HG02678 (cell line): ENCODE measurements at regions not wholly inside any gene's neighbourhood (a gene's known extent, or its start where the extent isn't known, plus 50 kb on each side); places are given as distances from the start of the nearest gene placed in this dataset.

Source experiments
- ATAC-seq: cut with Tn5 transposase; IDR thresholded peaks from one replicate; pipeline ENCODE4 v1.9.1; 2021; ENCODE audit warnings: mild to moderate bottlenecking, moderate library complexity; ENCODE audit not compliant: unreplicated experiment

DNA sequence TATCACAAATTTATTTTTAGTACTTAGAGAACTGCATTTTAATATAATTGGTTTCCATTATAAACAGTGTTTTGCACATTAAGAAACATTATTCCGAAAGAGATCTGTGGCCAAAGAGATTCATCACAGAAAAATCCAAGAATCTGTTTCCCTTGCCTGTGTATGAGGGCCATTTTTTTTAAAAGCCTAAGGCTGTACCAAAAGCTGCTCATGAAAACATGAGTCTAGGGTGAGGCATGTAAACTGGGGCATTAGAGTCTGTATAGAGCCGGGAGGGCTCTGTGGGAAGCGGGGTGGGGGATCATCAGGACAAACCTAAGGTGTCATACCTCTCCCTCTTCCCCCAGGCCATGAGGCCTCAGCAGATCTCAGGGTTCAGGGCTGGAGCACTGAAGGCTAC is 223.8 kb downstream of the FBXO15 start:
- no peak for ATAC-seq

GRCh38 chr18:73920033-73920432 is 227.6 kb downstream of the FBXO15 start:
- no peak for ATAC-seq

DNA sequence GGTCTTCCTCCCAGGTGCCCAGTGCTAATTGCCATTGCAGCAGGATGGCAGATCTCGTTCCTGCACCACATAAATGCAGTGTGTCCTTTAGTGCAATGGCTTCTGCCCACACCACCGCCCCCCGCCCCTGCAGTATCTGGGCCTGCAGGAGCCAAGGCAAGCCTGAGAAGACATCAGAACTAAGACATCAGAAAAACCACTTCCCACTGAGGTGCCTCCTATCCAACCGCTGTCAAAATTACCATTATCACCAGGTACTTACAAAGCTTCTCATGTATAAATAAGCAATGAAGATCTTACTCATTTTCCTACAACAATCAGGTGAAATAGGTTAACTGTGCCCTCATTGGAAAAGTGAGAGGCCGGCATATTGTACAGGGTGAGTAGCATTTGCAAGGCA is 228.8 kb downstream of the FBXO15 start:
- ATAC-seq, result no peak

- ATAC-seq, result no peak
Measured at GRCh38 chr18:73917046-73917445, 230.6 kb downstream of the FBXO15 start.

DNA sequence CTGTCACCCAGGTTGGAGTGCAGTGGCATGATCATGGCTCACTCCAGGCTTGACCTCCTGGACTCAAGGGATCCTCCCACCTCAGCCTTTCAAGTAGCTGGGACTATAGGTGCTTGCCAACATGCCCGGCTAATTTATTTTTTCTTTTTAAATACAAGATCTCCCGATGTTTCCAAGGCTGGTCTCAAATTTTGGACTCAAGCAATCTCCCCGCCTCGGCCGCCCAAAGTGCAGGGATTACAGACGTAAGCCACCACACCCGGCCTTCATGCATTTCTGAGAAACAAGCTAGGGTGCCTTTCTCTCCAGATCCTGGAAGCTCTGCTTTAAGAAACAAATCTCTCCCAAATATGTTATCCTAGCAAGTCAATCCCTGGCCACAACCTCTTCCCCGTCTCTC is 234.1 kb downstream of the FBXO15 start:
- ATAC-seq, result no peak

DNA sequence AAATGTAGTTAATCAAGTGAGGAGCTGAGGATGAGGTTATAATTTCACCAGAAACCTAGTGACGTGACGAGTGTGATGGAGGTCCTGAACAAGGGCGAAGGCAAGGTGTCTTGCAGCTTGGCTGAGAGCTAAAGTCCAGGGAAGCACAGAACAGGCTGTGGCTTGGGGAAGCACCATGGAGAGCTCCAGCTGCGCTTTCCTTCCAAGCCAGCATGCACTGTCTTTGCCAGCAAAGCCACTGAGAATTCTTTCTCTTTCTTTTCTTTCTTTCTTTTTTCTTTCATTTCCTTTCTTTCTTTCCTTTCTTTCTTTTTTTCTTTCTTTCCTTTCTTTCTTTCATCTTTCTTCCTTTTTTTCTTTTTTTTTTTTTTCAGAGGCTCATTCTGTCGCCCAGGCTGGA is 239.3 kb downstream of the FBXO15 start:
- no peak for ATAC-seq

- no peak for ATAC-seq
Measured at GRCh38 chr18:73901566-73901965, 246.1 kb downstream of the FBXO15 start.

DNA sequence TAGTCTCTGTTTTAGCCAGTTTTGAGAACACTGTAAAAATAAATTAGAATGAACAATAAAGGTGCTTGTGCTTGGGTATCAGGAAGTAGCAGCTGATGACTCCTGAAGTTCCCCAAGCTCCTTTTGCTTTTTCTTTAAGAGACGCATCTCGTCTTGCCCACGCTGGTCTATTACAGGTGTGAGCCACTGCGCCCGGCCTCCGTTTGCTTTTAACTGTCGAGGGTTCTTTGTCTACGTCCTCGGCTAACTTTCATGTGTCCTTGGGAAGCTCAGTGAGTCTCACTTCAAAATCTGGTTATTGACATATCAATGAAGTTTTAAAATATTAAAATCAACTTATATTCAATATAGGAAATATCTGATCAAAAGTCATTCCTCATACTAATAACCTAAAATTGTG is 246.5 kb downstream of the FBXO15 start:
- no peak for ATAC-seq

DNA sequence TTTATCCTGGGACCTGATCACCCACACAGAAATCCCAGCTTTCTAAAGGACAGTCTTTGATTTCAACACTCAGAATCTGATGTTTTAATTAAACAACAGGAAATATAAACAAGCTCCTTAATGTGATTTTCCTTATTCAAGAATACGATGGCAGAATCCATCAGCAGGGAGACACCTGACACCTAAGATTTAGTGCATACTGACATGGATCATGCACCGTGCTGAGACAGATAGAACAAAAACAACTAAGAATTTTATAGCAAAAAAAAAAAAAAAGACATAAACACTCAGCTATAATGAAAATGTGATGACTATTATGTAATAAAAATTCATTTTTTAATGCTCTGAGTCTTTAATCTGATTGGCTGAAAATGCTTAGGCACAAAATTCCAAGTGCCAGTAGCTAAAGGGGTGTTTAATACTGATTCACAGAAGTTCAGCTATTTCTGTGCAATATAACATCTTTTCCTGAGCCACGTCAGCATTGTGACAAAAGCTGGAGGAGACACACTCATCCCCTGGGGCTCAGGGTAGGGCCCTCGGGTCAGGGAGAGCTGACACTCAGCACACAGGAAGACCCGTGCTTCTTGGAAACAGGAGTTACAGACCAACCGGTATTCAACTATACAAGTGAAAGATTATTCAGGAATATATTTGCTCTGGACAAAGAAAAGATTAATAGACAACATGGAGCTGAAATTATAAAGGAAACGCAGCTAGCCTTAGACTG is 247.4 kb downstream of the FBXO15 start:
- no peak for ATAC-seq

DNA sequence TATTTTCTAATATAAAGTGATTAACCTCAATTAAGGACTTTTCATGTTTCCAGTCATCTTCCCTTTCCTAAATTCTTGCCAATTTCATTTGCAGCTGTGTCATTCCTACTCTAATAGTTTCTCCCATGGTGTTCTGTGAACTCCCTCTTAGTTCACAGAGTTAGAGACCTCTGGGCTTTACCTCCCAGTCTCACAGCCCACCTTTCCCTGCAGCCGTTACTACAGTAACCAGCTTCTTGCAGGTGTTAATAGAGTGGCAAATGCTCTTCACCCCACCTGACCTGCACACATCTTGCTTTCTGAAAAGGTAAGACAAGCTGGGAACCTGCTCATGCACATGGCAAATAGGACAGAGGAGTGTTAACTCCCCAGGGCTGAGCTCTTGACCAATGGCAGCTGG is 250.1 kb downstream of the FBXO15 start:
- no peak for ATAC-seq

- ATAC-seq, result no peak
Measured at GRCh38 chr18:73896685-73897084, 250.9 kb downstream of the FBXO15 start.

DNA sequence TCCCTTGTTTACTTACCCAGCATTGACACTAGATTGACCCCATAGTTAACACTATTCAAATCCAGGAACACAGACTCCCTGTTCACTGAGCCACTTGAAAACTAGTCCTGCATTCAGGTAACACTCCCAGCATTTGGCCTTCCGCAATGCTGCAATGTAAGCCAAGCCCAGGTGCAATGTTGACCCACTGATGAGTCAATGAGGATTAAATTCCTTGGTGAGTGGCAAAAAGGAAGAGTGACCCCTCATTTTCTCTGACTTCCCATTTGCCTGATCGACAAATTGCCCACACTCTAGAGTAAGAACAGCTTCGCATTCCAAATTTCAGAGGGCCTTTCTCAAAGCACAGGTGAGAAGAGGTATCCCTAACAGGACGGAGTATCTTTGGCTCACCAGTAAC is 251.9 kb downstream of the FBXO15 start:
- no peak for ATAC-seq

GRCh38 chr18:73893880-73894279 is 253.8 kb downstream of the FBXO15 start:
- ATAC-seq, result no peak

DNA sequence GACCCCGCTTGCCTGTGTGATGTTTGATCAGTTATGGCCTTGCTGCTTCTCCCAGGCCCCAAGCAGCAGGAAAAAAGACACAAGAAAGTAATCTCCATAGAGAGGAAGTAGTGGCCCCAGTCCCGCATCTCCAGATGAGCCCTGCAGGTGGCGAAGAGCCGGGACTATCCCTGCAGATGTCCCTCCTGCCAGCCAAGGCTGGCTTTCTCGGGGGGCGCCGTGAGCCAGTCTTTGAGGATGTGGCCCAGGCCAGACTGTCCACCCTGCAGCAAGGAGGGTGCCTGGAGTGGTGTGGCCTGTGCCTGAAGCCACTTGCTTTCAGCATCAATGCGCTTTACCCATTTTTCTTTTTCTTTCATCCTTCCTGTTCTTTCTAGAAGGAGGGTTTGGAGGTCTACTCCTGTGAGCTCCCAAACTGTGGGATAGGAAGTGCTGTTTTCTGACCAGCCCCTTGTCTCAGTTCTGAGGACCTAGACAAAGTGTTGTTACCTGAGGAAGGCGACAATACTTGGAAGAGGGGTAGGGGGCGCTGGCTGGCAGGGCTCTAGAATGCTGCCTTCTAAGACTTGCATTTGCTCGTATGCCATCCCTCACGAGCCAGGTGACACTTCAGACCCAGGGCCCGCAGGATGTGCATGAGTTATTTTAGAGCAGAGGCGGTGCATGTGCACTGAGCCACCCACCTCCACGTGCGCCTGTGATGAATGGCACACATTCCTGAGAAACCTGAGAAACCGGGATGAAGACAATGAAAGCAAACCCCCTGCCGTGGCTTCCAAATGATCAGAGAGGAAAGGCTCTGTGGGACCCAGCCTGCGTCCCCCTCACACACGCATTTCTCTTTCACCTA is 255.8 kb downstream of the FBXO15 start:
- ATAC-seq, result no peak

DNA sequence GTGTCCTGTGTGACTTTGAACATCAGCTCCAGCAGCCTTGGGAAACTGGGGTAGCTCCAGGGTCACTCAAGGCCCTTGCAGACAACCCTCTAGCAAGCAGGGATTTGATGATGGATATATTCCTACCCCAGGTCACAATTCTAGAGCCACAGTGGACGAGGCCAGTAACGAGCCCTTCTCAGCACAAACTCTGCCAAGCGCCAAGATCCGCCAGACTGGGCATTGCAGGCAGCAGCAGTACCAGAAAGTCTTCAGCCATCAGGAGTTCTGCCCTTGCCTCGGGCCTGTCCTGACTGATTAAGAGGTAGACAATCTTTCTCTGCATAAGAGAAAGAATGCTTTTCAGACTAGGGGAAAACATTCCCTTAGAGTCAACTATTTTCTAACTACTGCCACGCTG is 259.1 kb downstream of the FBXO15 start:
- ATAC-seq, result no peak

DNA sequence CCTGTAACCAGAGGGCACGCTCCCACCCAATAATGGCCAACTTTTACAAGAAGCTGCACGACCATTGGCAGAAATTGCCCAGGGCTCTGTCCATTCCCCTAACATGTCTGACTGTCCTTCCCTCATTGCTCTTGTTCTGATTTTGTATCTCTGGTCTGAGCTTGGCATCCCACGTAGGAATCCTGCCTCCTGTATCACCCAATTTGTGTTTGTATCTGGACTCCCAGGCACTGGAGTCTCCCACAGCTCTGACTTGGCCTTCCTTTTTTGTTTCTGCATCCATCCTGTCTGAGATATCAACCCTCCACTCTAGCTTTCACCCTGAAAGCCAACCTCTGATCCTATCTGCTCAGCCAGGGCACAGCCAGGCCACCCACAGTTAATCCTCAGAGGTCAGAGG is 259.8 kb downstream of the FBXO15 start:
- ATAC-seq, result no peak

DNA sequence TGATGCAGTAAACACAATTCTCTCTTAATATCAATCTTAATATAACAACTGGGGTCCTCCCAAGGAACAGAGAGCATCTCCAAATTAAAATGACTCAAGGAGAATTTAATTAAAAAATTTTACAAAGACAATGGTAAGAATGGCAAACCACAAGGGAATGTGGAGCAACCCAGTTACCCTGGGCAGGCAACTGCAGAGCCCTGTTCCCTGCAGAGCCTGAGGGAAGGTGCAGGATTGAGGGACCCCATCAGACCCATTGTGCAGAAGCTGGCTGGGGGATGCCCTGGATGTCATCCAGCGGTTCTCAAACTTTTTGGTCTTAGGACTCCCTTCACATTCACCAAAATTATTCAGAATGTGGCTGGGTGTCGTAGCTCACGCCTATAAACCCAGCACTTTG is 262.8 kb downstream of the FBXO15 start:
- no peak for ATAC-seq

DNA sequence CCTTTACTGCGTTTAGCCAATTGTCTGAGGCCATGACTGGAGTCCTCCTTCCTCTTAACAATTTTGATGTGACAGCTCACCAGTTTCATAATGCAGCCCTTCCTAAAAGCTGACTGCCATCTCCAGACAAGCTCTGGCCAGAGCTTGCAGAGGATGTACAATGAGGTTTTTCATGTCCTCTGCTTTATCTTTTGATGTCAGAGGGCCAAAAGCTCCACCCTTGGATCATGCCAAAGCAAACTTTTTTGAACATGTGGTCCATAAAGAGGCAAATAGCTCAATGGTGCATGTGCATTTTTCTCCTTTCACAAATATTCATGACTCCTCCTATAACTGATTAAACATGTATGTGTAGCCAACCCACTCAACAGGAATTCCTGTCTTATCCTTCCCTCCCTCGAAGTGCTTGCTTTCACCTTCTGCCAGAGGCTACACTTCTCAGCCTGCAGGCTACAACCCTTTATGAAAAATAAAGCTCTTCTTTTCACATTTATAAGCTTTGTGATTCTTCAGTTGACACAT is 266.2 kb downstream of the FBXO15 start:
- no peak for ATAC-seq

- ATAC-seq, result no peak
Measured at GRCh38 chr18:73880387-73880786, 267.2 kb downstream of the FBXO15 start.

GRCh38 chr18:73879766-73880165 is 267.9 kb downstream of the FBXO15 start:
- ATAC-seq, result no peak

GRCh38 chr18:73879328-73879727 is 268.3 kb downstream of the FBXO15 start:
- ATAC-seq, result no peak

DNA sequence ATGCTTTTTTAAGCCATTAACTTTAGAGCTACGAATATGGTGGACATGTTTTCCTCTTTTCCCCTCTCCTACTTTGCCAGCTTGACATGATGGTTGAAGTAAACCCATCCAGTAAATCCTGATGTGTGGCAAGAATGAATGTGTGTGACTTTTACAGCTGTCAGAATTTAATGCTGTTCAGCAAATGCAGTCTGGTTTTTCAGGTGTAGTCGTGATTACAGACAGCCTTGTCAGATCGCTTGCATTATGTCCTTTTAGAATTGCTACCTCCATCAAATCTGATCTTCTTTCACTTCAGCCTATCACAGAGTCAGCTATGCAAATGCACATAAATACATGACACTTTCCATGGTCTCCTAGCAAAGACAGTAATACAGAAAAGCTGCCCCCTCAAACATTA is 278.5 kb downstream of the FBXO15 start:
- ATAC-seq, result no peak
